Aorta (tissue), 5 donors: ENCODE measurements at regions not wholly inside any gene's neighbourhood (a gene's known extent, or its start where the extent isn't known, plus 50 kb on each side); places are given as distances from the start of the nearest gene placed in this dataset.
A peak's percentile ranks its signal among the peaks of the same experiment; 100 is the strongest.

ENCODE experiments used
- ATAC-seq: fragments of 200-7000 bp; cut with Tn5 transposase; one replicate; pipeline ENCODE4 v1.9.1; 2022; ENCODE audit warnings: moderate library complexity; ENCODE audit not compliant: low FRiP score
- DNase-seq, 2 donors: peaks; one replicate each; pipeline ENCODE4 v3.0.0-alpha.2; 2020
- H3K27ac ChIP-seq, 2 donors: one replicate each; pipeline ENCODE4 v1.5.1; 2013; ENCODE audit warnings: low read length in 2 of 2, mild to moderate bottlenecking in 2 of 2, moderate library complexity in 2 of 2, control low read depth in 1 of 2, inconsistent platforms in 1 of 2, low read depth in 1 of 2
- H3K27me3 ChIP-seq, 2 donors: one replicate each; pipeline ENCODE4 v1.6.1; 2013; ENCODE audit warnings: control low read depth in 1 of 2, low read length in 1 of 2, mild to moderate bottlenecking in 1 of 2, moderate library complexity in 1 of 2; ENCODE audit not compliant: insufficient read depth in 2 of 2, control insufficient read depth in 1 of 2
- H3K36me3 ChIP-seq, 2 donors: one replicate each; pipeline ENCODE4 v1.6.1; 2013; ENCODE audit warnings: control low read depth in 1 of 2, low read length in 1 of 2, mild to moderate bottlenecking in 1 of 2; ENCODE audit not compliant: insufficient read depth in 2 of 2, control insufficient read depth in 1 of 2
- H3K4me1 ChIP-seq, 2 donors: one replicate each; pipeline ENCODE4 v1.6.1; 2013; ENCODE audit warnings: low read length in 2 of 2, control low read depth in 1 of 2, mild to moderate bottlenecking in 1 of 2, moderate library complexity in 1 of 2; ENCODE audit not compliant: insufficient read depth in 2 of 2, control insufficient read depth in 1 of 2
- H3K4me3 ChIP-seq, 2 donors: one replicate each; pipeline ENCODE4 v1.5.1; 2013; ENCODE audit warnings: low read length in 2 of 2, control low read depth in 1 of 2, mild to moderate bottlenecking in 1 of 2
- H3K9me3 ChIP-seq: one replicate; pipeline ENCODE4 v1.6.1; 2013; ENCODE audit warnings: mild to moderate bottlenecking, low read length; ENCODE audit not compliant: control insufficient read depth
- WGBS, 2 donors: extraction: QIAGEN DNeasy Blood & Tissue Kit; methylation state at CpG; one replicate each; pipeline ENCODE4 v1.1.7; 2013; 5-methylcytosine and 5-hydroxymethylcytosine counted together
- intact Hi-C, 2 donors: fragments of 100-400 bp; cut with DNase I; formaldehyde crosslinking; loops; one replicate each; pipeline versions ENCODE4 v1.14.2 to v1.15.0; 2022
- donor health status: healthy with polysubstance abuse.
- donor health status: Bipolar disorder and iron deficiency.
- donor health status: DM: no; HTN: no; CAD: no.
- donor health status: DM: no; HTN: no; CAD: no.
- donor health status: DM: yes; HTN: yes; CAD: no.

- H3K4me1 ChIP-seq: no peaks in the 10 kb centered on the region
- no peaks in the 10 kb centered on the region for H3K36me3 ChIP-seq
- H3K9me3 ChIP-seq: peaks cover 1% of the 10 kb centered on the region
- no peak overlapping the region for H3K27ac ChIP-seq
- no peak overlapping the region for H3K4me3 ChIP-seq
- DNase-seq: peak in 1 of 2 donors; percentile 34
- 51 to 65% methylated on average over 3 of the region's 3 CpGs for WGBS, 2 donors
- intact Hi-C loops: no loop called here
- H3K27me3 ChIP-seq: no peaks in the 10 kb centered on the region
- no peak for ATAC-seq
These were observed 50.0 kb upstream of the SLC19A1 start for GRCh38 chr21:45592208-45592619.

- H3K27me3 ChIP-seq: no peaks in the 10 kb centered on the region
- 76 to 79% methylated on average over 14 of the region's 14 CpGs for WGBS, 2 donors
These were observed 50.4 kb upstream of the SLC19A1 start for GRCh38 chr21:45592626-45593134.

GRCh38 chr21:45593162-45594022 lies 50.1 kb upstream of the PCBP3 start:
- Histone ChIP-seq H3K9me3 (no peaks in the 10 kb centered on the region), H3K27ac (no peak overlapping the region), H3K4me1 (no peaks in the 10 kb centered on the region), H3K36me3 (no peaks in the 10 kb centered on the region), H3K4me3 (no peak overlapping the region), H3K27me3 (no peaks in the 10 kb centered on the region)
- intact Hi-C loops: no loop called here
- DNase-seq: peak; percentile 34 to 70
- no peak for ATAC-seq
- WGBS, 2 donors: 76 to 78% methylated on average over 26 of the region's 26 CpGs

More at GRCh38 chr21:45592626-45593134, 50.4 kb upstream of the SLC19A1 start:
- Histone ChIP-seq H3K9me3 (no peaks in the 10 kb centered on the region), H3K27ac (no peak overlapping the region), H3K4me1 (no peaks in the 10 kb centered on the region), H3K36me3 (no peaks in the 10 kb centered on the region), H3K4me3 (no peak overlapping the region)
- intact Hi-C loops: no loop called here
- DNase-seq (peak in 1 of 2 donors; percentile 61), ATAC-seq (no peak)
